Esophagus squamous epithelium (tissue), 5 donors: ENCODE measurements at regions not wholly inside any gene's neighbourhood (a gene's known extent, or its start where the extent isn't known, plus 50 kb on each side); places are given as distances from the start of the nearest gene placed in this dataset.
"Not testable (repeated sequence)": the region's sequence is repeated elsewhere in the genome, so short reads cannot be mapped to it uniquely, and the experiment has no call there.

Experiments used
- DNase-seq: peaks from one replicate; lab custom pipeline; 2025; lab: John Stamatoyannopoulos, UW
- H3K27ac ChIP-seq, 4 donors: fragments of 200-600 bp; sonication (generic); one replicate each; pipeline ENCODE4 v1.5.1; 2016 to 2019; ENCODE audit warnings: mild to moderate bottlenecking in 1 of 4
- H3K27me3 ChIP-seq, 4 donors: fragments of 200-600 bp; sonication (generic); 1 replicate in 3 of 4; 2 replicates in 1 of 4; pipeline versions ENCODE4 v1.5.1 to v1.6.0; 2017 to 2021; ENCODE audit warnings: antibody characterized with exemption in 1 of 4
- H3K36me3 ChIP-seq, 3 donors: fragments of 200-600 bp; sonication (generic); one replicate each; pipeline ENCODE4 v1.5.1; 2016 to 2019
- H3K4me1 ChIP-seq, 3 donors: fragments of 200-600 bp; sonication (generic); one replicate each; pipeline ENCODE4 v1.5.1; 2017 to 2019
- H3K4me3 ChIP-seq, 4 donors: fragments of 200-600 bp; sonication (generic); 1 replicate in 3 of 4; 2 replicates in 1 of 4; pipeline ENCODE4 v1.5.1; 2016 to 2019; ENCODE audit warnings: mild to moderate bottlenecking in 2 of 4, moderate library complexity in 1 of 4
- H3K9me3 ChIP-seq, 3 donors: fragments of 200-600 bp; sonication (generic); one replicate each; pipeline ENCODE4 v1.5.1; 2016 to 2019
- CTCF ChIP-seq, 6 experiments: fragments of 450-650 bp in 4 of 6; fragments of 200-600 bp in 2 of 6; sonication (generic) in 2 of 6; IDR thresholded peaks; one replicate each; pipeline ENCODE4 v1.5.1; 2016 to 2019; ENCODE audit warnings: antibody characterized with exemption in 6 of 6, mild to moderate bottlenecking in 4 of 6, moderate library complexity in 4 of 6
- POLR2A ChIP-seq, 4 donors: fragments of 450-650 bp; IDR thresholded peaks; one replicate each; pipeline ENCODE4 v1.6.1; 2017; ENCODE audit warnings: antibody characterized with exemption in 4 of 4, mild to moderate bottlenecking in 4 of 4, moderate library complexity in 3 of 4
- WGBS, 2 donors: methylation state at CpG; one replicate each; pipeline ENCODE4 v1.1.5; 2018; 5-methylcytosine and 5-hydroxymethylcytosine counted together
- intact Hi-C: fragments of 100-400 bp; cut with DNase I; formaldehyde crosslinking; loops from one replicate; pipeline ENCODE4 v1.15.0; 2022
- donor health status: DM: yes; HTN: yes; CAD: no.

- H3K4me3 ChIP-seq, H3K27ac ChIP-seq, H3K36me3 ChIP-seq, DNase-seq, intact Hi-C loops, H3K27me3 ChIP-seq, H3K4me1 ChIP-seq, H3K9me3 ChIP-seq: not testable (repeated sequence)
- 0 to 17% methylated on average over 1 of the region's 1 CpG for WGBS, 2 donors
Observed at GRCh38 chr5:21336478-21336877, 1348.5 kb upstream of the CDH18 start.

GRCh38 chr5:21315376-21315775 is 1327.4 kb upstream of the CDH18 start:
- H3K27me3 ChIP-seq, H3K4me1 ChIP-seq, H3K27ac ChIP-seq, DNase-seq, intact Hi-C loops, H3K36me3 ChIP-seq, H3K4me3 ChIP-seq, H3K9me3 ChIP-seq: not testable (repeated sequence)
- 74 to 89% methylated on average over 3 of the region's 3 CpGs for WGBS, 2 donors

GRCh38 chr5:21301205-21301604 is 1313.2 kb upstream of the CDH18 start:
- H3K36me3 ChIP-seq, H3K27me3 ChIP-seq, H3K4me1 ChIP-seq, H3K9me3 ChIP-seq, DNase-seq, H3K4me3 ChIP-seq, H3K27ac ChIP-seq, intact Hi-C loops: not testable (repeated sequence)

GRCh38 chr5:21274361-21274760 is 1286.4 kb upstream of the CDH18 start:
- H3K4me3 ChIP-seq, H3K27ac ChIP-seq, H3K27me3 ChIP-seq, DNase-seq, H3K4me1 ChIP-seq, H3K36me3 ChIP-seq, intact Hi-C loops, H3K9me3 ChIP-seq: not testable (repeated sequence)
- WGBS, 2 donors: 48 to 54% methylated on average over 2 of the region's 2 CpGs

- no peaks in the 10 kb centered on the region for H3K27me3 ChIP-seq
- no peaks in the 10 kb centered on the region for H3K9me3 ChIP-seq
- intact Hi-C loops: no loop called here
- no peaks in the 10 kb centered on the region for H3K36me3 ChIP-seq
- TF ChIP-seq CTCF (IDR thresholded peaks at IDR 0.05): no peak
- no peak for TF ChIP-seq POLR2A (IDR thresholded peaks at IDR 0.05)
- DNase-seq: no peak
- H3K4me1 ChIP-seq: no peaks in the 10 kb centered on the region
- no peak overlapping the region for H3K4me3 ChIP-seq
- WGBS, 2 donors: 26 to 39% methylated on average over 2 of the region's 2 CpGs
- H3K27ac ChIP-seq: no peak overlapping the region
Observed at GRCh38 chr5:21263361-21263760, 1275.4 kb upstream of the CDH18 start.

GRCh38 chr5:21254161-21254560 is 1266.2 kb upstream of the CDH18 start:
- DNase-seq: no peak
- Histone ChIP-seq H3K4me1 (no peaks in the 10 kb centered on the region), H3K27me3 (no peaks in the 10 kb centered on the region), H3K9me3 (peaks cover 0 to 7% (median 0%) of the 10 kb centered on the region in 3 donors), H3K27ac (no peak overlapping the region), H3K36me3 (no peaks in the 10 kb centered on the region), H3K4me3 (no peak overlapping the region)
- intact Hi-C loops: no loop called here
- WGBS, 2 donors: 55 to 82% methylated on average over 3 of the region's 3 CpGs
- no peak for TF ChIP-seq CTCF (IDR thresholded peaks at IDR 0.05)
- TF ChIP-seq POLR2A (IDR thresholded peaks at IDR 0.05): no peak

GRCh38 chr5:21244982-21245381 is 1257.0 kb upstream of the CDH18 start:
- TF ChIP-seq CTCF (IDR thresholded peaks at IDR 0.05) (no peak), POLR2A (IDR thresholded peaks at IDR 0.05) (no peak)
- Histone ChIP-seq H3K27me3 (no peaks in the 10 kb centered on the region), H3K36me3 (no peaks in the 10 kb centered on the region), H3K4me3 (no peak overlapping the region), H3K27ac (no peak overlapping the region), H3K9me3 (peaks cover 0 to 2% (median 0%) of the 10 kb centered on the region in 3 donors), H3K4me1 (no peaks in the 10 kb centered on the region)
- DNase-seq: no peak
- intact Hi-C loops: no loop called here
- 46 to 53% methylated on average over 3 of the region's 3 CpGs for WGBS, 2 donors
